ENCODE measurements at regions not wholly inside any gene's neighbourhood (a gene's known extent, or its start where the extent isn't known, plus 50 kb on each side); places are given as distances from the start of the nearest gene placed in this dataset.

GRCh38 chr3:132892956-132893355 is 145.2 kb upstream of the TMEM108 start (continued):
- TF ChIP-seq FOS (IDR thresholded peaks at IDR 0.05; ENCODE audit: extremely low read depth, insufficient read length) (no peak), SRF (CRISPR knock-in tag; IDR thresholded peaks at IDR 0.05) (no peak)

GRCh38 chr3:132881756-132882409 is 156.3 kb upstream of the TMEM108 start:
- no peak for ATAC-seq
- Histone ChIP-seq H3K9ac (ENCODE audit: insufficient read depth in 1 of 2, low read depth in 2 of 2, low read length in 2 of 2) (no peak overlapping the region), H3K4me1 (replicated peaks in 1 of 2; ENCODE audit: control insufficient read depth in 2 of 2, insufficient read depth in 2 of 2, low read length in 2 of 2) (no peaks in the 10 kb centered on the region), H4K20me1 (replicated peaks; ENCODE audit: control insufficient read depth, insufficient read depth, low read length) (no peaks in the 10 kb centered on the region), H3K27ac (ENCODE audit: extremely low read depth, low read depth, low read length) (no peak overlapping the region), H3K9me3 (replicated peaks; ENCODE audit: control insufficient read depth, insufficient read depth, low read depth, low read length) (no peaks in the 10 kb centered on the region), H3K9me1 (ENCODE audit: control insufficient read depth, insufficient read depth, low read length) (no peaks in the 10 kb centered on the region), H3K4me3 (no peak overlapping the region), H2AFZ (ENCODE audit: low read depth, low read length) (no peak overlapping the region), H3K27me3 (ENCODE audit: control insufficient read depth in 2 of 2, insufficient read depth in 2 of 2, low read length in 2 of 2) (no peaks in the 10 kb centered on the region), H3K79me2 (ENCODE audit: control insufficient read depth, insufficient read depth, low read length) (no peaks in the 10 kb centered on the region), H3K4me2 (ENCODE audit: insufficient read depth, low read length) (no peak overlapping the region), H3K36me3 (ENCODE audit: control insufficient read depth, insufficient read depth, low read length) (no peaks in the 10 kb centered on the region)
- FAIRE-seq: peak; percentile 87
- intact Hi-C loops (cut with micrococcal nuclease): no loop called here
- CTCF ChIA-PET (ENCODE audit: low intra/inter-chr PET ratio): no interaction called here
- in situ Hi-C loops (cut with MboI): no loop called here
- no peak for DNase-seq (ENCODE audit: extremely low read depth in 1 of 4, low spot score in 3 of 4)
- TF ChIP-seq ZNF146 (CRISPR knock-in tag; IDR thresholded peaks at IDR 0.05; ENCODE audit: unreplicated experiment) (no peak), HBP1 (CRISPR knock-in tag; IDR thresholded peaks at IDR 0.05) (0 out of 2 replicates have a peak, but pooled peaks have one; percentile 10)
- POLR2A ChIA-PET: no interaction called here
- BruUV-seq (replicated peaks): no TSS peak
- 46% methylated on average over 2 of the region's 5 CpGs for WGBS (ENCODE audit: insufficient coverage, low coverage, missing lambda C conversion rate)
